GM11168 (cell line): ENCODE measurements at regions not wholly inside any gene's neighbourhood (a gene's known extent, or its start where the extent isn't known, plus 50 kb on each side); places are given as distances from the start of the nearest gene placed in this dataset.
"Not testable (repeated sequence)": the region's sequence is repeated elsewhere in the genome, so short reads cannot be mapped to it uniquely, and the experiment has no call there.

Experiments
- in situ Hi-C: fragments of 300-500 bp; cut with MboI; formaldehyde crosslinking; loops from one replicate; pipeline ENCODE4 v1.12.0; 2022; ENCODE audit warnings: low sequenced_read_pairs; ENCODE audit not compliant: unreplicated experiment

- in situ Hi-C loops = no loop called here
Measured at GRCh38 chr22:48494256-48494967, 1333.3 kb downstream of the BRD1 start.

GRCh38 chr22:48493733-48494132, 1333.9 kb downstream of the BRD1 start:
- in situ Hi-C loops = no loop called here

DNA sequence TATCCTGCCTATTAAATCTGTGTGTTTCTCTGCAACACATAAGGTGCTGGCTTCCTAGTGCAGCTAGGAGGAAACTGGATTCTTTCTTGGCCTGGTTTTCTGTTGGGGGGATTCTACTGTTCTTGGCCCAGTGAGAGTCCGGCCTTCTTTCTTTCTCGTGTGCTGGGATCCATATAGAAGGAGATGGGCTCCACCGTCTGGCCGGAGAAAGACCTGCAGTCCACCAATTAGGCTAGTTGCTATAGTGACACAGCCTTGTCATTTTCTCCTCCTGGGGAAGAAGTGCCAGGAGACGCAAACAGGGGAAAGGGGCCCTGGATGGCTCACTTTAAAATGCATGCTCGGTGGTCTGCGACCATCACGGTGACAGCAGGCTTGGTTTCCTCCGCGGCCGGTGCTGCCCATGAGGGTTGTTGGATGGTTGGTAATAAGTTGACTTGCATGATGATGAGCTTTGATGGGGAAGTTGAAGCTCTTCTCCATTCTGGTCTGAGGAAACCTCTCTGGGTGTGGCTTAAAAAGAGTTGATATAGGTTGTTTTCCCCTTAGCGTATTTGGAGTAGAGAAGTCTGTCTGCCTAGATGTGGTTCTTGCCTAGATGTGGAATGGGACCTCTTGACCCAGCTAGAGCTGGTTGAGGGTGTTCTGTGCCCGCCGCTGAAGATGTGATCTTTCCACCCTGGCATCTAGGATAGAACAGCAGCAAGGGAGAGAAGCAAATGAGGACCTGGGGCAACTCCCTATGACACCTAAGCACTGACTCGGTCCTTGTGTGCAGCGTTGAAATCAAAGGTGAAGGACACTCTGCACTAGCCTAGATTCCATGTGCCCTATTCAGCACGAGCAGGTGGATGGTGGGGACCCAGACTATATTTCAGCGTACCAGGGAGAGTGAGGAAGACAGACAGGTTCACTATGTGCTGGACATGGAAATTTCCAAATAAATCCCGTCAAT, 1335.0 kb downstream of the BRD1 start:
- in situ Hi-C loops = no loop called here

DNA sequence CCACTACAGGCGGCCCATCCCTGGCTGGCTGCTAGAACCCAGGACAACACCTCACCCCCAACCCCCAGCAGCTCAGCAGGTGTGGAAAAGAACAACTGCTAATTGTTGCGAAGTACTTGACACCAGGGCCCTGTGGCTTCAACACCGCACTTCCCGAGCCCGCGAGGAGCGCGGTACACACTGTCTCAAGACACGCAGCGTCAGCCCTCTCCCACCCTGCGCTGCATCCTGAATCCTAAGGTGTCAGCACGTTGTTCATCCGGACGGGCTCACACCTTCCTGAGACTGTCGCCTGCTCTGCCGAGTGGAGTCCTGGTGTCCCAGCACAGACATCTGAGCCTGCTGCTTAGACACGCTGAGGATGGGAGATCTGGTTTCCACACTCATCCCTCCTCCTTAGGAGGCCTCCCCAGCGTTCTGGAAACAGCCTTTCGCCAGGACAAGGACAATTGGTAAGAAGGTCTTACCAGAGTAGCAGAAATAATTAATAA, 1336.2 kb downstream of the BRD1 start:
- in situ Hi-C loops = no loop called here

DNA sequence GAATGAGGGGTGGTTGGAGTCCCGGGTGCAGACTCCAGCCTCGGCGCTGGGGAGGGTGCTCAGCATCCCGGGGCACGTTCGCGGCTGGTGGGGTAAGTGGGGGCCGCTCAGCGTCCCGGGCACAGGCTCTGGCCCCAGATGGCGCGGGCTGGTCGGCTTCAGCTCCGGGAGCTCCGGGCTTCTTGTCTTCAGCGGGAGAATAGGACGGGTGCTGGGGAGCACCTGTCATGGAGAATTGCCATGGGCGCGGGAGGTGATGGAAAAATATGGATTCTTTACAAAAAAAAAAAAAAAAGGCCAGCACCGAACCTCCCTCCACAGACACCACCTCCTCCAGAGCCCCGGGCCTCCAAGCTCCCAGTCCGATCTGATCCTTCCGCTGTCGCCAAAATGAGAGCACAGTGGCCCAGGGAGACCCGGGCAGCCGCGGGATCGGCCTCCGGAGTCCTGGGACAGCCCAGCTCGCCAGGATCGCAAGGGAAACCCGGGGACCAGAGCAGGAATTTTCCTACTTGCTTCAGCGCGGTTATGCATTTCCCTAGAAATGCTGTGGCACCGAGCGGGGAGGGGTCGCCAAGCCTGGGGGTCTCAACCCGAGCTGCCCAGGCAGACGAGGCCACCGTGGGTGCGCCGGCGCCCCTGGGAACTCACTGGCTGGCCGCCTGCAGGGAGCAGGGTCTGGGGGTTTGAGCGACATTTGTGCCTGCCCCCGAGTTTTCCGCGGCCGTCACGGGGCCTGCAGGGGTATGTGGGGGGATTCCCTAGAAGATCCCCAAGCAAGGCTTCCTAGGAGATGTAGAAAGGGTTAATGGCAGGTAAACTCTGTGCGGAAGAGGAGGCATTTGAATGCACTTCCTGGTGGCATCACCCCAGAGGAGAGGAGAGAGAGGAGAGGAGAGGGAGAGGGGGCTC, 1336.9 kb downstream of the BRD1 start:
- in situ Hi-C loops = no loop called here

- in situ Hi-C loops = no loop called here
Measured at GRCh38 chr22:48489551-48490499, 1337.8 kb downstream of the BRD1 start.

DNA sequence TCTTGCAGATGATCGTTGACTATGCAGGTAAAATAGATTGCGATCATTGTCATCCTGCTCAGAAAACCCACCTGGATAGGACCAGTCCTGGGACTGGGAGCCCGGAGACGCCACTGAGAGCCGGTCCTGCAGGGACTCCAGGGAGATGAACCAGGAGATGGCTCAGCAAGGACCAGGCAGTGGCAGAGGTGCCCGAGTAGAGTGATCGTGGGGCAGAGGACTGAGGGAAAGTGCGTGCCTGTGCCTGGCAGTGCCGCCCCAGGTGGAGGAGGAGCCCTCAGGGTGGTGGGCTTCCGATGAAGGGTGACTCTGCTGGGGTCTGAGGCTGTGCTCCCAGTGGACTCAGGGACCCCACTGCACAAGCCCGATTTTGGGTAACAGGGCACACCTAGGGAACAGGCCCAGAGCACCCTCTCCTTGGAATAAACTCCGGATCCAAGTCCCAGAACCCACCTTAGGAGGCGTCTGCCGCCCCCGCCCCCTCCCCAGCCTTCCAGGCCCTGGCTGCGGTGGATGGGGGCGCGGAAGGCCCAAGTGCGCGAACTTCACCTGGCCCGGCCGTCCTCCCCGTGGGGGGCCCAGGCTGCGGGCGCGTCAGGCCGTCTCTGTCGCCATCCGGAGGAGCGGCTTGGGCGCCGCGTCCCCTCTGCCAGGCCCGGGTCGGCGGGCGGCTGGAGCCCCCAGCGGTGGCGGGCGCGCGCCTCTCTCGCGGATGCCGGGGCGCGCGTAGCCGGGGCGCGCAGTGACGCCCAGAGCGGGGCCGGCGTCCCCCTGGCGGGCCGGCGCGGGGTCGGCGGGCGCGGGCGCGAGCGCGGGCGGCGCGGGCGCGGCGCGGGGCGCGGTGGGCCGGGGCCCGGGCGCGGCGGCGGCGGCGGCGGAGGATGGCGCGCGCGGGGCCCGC, 1338.8 kb downstream of the BRD1 start:
- in situ Hi-C loops = no loop called here

DNA sequence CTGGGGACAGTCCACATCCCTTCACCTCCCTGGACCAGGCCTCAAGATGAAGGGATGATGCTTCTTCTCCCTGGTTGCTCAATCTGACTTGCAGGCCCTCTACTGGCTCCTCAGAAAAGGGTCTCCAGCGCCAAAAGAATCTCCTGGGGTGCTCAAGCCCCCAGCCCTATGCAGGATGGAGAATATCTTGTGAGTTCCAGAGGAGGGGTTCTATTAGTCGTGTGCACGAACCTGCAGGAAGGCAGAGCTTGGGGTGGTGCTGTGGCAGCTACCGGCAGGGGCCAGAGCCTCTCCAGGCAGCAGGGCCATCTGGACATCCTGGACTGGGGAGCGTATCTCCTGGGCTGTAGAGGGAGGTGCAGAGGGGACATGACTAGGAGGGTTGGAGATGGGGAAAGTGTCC, 1339.5 kb downstream of the BRD1 start:
- in situ Hi-C loops = no loop called here

DNA sequence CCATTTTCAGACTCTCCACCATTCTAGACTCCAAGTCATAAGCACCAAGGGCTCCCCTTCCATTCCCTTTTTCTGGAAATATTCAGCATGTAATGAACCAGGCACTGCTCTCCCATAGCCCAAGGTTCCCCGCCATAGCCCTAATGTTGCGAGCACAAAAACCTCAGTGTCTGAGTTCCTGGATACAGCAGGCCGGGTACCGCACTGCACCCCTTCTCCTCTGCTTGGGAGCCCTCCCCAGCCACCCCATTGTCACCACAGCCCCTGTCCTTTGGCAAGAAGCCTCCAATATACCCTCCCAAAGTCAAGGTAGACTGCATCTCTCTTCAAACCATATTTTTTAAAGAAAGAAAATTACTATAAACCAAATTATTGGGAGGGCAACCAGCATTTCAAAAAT, 1341.1 kb downstream of the BRD1 start:
- in situ Hi-C loops = no loop called here

- in situ Hi-C loops = no loop called here
Measured at GRCh38 chr22:48486134-48486532, 1341.5 kb downstream of the BRD1 start.

DNA sequence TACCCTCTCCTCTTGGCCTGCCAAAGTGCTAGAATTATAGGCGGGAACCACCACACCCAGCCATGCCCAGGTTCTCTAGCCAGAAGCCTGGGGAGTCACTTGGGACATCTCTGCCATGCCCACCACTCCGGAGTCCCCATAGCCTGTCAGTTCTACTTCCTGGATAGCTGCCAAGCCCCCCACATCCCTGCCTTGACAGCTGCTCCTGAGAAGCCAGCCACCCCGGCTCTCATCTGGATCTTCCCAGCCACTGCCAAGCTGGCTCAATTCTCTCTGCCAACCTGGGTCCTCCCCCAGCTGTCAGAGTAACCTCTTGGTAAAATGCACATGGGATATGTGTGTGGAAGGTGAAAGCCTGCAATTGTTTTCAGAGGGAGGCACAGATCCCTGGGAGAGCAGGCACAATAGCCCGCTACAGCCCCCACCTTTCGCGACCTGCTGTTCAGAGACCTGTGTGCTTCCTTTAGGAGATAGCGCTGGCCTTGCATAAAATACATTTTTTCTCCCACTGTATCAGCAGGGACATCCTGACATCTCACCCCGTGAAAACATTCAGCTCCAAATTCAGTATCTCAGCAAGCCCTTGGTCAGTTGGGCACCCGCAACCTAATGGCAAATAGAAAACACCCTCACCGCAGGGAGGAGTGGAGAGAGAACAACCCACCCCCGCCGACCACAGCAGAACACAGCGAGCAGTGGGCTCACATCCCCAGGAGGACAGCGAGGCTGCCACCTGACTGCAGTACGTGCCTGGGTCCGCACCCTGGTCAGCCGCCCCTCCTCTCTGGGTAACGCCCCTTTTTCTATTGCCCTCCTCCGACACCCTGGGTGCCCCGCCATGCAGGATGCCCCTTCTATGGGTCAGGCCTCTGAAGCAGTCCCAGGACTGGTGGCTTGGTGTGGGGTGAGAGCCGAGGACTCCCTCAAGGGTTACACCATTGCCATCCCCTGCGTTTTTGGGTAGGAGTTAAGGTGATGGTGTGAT, 1342.2 kb downstream of the BRD1 start:
- in situ Hi-C loops = no loop called here

GRCh38 chr22:48483764-48484528, 1343.7 kb downstream of the BRD1 start:
- in situ Hi-C loops = no loop called here

GRCh38 chr22:48482771-48483170, 1344.9 kb downstream of the BRD1 start:
- in situ Hi-C loops = no loop called here

- in situ Hi-C loops = not testable (repeated sequence)
Measured at GRCh38 chr22:48482198-48482597, 1345.5 kb downstream of the BRD1 start.

DNA sequence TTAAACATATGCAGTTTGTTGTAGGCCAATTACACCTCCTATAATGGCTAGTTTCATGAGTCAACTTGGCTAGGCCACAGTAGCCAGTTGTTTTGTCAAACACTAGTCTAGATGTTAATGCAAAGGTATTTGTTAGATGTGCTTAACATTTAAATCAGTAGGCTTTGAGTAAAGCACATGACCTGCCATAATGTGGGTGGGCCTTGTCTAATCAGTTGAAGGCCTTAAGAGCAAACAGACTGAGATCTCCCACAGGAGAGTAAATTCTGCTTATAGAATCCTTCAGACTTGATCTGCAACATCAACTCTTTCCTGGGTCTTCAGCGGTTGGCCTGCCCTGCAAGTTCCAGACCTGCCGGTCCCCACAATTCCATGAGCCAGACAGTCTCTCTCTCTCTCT, 1345.9 kb downstream of the BRD1 start:
- in situ Hi-C loops = no loop called here

DNA sequence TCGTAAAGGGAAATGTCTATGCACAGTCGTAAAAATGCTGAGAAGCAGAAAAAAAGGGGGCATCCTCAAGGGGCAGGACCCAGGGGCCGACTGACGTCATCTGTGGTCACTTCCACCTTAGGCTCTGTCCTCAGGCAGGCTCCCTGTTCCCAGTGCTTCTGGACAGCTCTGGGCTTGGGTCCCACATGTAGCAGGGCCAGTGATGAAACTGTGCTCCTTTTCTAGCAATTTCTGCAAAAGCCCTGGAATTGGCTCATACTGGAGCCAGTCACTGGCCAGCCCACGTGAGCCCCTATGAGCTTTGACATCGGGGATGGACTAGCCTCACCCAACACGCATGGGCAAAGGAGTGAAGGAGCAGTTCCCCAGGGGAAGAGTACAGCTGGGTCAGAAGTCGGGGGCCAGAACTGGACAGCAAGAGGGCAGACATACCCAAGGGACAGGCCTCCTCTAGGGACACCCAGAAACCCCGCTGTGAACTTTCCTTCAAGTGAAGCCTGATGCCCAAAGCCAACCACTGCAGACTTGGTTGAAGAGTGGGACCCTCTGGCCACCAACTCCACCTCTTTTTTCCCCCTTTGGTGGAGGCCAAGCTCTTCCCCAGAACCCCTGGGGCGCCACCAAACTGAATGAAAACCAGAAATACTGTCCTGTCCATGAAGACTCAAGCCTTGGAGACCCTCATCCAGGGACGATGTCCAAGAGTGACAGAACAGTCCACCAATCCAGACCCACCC, 1349.0 kb downstream of the BRD1 start:
- in situ Hi-C loops = no loop called here
